Body of pancreas (tissue), 4 donors: ENCODE measurements at regions not wholly inside any gene's neighbourhood (a gene's known extent, or its start where the extent isn't known, plus 50 kb on each side); places are given as distances from the start of the nearest gene placed in this dataset.

ENCODE experiments used
- POLR2A ChIP-seq, 3 donors: fragments of 450-650 bp; IDR thresholded peaks; one replicate each; pipeline ENCODE4 v1.6.1; 2016; ENCODE audit warnings: antibody characterized with exemption in 3 of 3, mild to moderate bottlenecking in 2 of 3
- TF ChIP-seq, protein P1 (sequence below), 7 experiments: fragments of 450-650 bp in 4 of 7; fragments of 200-600 bp in 3 of 7; sonication (generic) in 3 of 7; IDR thresholded peaks; one replicate each; pipeline ENCODE4 v1.5.1; 2016 to 2019; ENCODE audit warnings: antibody characterized with exemption in 7 of 7

- TF ChIP-seq, protein P1, sequence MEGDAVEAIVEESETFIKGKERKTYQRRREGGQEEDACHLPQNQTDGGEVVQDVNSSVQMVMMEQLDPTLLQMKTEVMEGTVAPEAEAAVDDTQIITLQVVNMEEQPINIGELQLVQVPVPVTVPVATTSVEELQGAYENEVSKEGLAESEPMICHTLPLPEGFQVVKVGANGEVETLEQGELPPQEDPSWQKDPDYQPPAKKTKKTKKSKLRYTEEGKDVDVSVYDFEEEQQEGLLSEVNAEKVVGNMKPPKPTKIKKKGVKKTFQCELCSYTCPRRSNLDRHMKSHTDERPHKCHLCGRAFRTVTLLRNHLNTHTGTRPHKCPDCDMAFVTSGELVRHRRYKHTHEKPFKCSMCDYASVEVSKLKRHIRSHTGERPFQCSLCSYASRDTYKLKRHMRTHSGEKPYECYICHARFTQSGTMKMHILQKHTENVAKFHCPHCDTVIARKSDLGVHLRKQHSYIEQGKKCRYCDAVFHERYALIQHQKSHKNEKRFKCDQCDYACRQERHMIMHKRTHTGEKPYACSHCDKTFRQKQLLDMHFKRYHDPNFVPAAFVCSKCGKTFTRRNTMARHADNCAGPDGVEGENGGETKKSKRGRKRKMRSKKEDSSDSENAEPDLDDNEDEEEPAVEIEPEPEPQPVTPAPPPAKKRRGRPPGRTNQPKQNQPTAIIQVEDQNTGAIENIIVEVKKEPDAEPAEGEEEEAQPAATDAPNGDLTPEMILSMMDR (IDR thresholded peaks at IDR 0.05) = no peak
- TF ChIP-seq POLR2A (IDR thresholded peaks at IDR 0.05) = no peak
Observed at GRCh38 chr11:105208019-105208418, 68.5 kb upstream of the CARD18 start.
